PC-9 (cell line): ENCODE measurements at regions not wholly inside any gene's neighbourhood (a gene's known extent, or its start where the extent isn't known, plus 50 kb on each side); places are given as distances from the start of the nearest gene placed in this dataset.
"Not testable (repeated sequence)": the region's sequence is repeated elsewhere in the genome, so short reads cannot be mapped to it uniquely, and the experiment has no call there.

Experiments
- BruUV-seq: library from RNA; stranded (reverse); fragments of 400-500 nt; replicated peaks from 2 replicates; lab custom pipeline; 2021; lab: Mats Ljungman, UMichigan
- CTCF ChIA-PET: fragments of 300-600 bp; sonication (Branson Sonifier 250); formaldehyde crosslinking; loops from one replicate; lab custom pipeline; 2022; ENCODE audit warnings: antibody characterized with exemption; lab: Charles Lee
- POLR2A ChIA-PET: fragments of 300-600 bp; sonication (Branson Sonifier 250); formaldehyde crosslinking; loops from one replicate; lab custom pipeline; 2022; ENCODE audit warnings: antibody characterized with exemption; ENCODE audit not compliant: unreplicated experiment; lab: Charles Lee
- DNase-seq, 2 experiments: peaks; one replicate each; pipeline versions ENCODE4 v3.0.0 to v3.0.0-alpha.2; 2015 to 2022; ENCODE audit warnings: mixed read lengths in 1 of 2
- H2AFZ ChIP-seq: fragments of 200-600 bp; sonication (generic); 2 replicates; pipeline ENCODE4 v1.8.1; 2017; ENCODE audit warnings: antibody characterized with exemption
- H3F3A ChIP-seq: fragments of 200-600 bp; sonication (generic); 2 replicates; pipeline ENCODE4 v1.8.1; 2017; ENCODE audit warnings: antibody characterized with exemption, mild to moderate bottlenecking, low read depth; ENCODE audit not compliant: insufficient read depth
- H3K27ac ChIP-seq: fragments of 200-600 bp; sonication (generic); 2 replicates; pipeline ENCODE4 v1.6.1; 2016; ENCODE audit warnings: mixed run types
- H3K27me3 ChIP-seq: fragments of 200-600 bp; sonication (generic); 2 replicates; pipeline ENCODE4 v1.6.1; 2016; ENCODE audit warnings: low read depth, mixed run types; ENCODE audit not compliant: insufficient read depth
- H3K36me3 ChIP-seq: fragments of 200-600 bp; sonication (generic); 2 replicates; pipeline ENCODE4 v1.6.1; 2016; ENCODE audit warnings: low read depth, mixed run types
- H3K4me1 ChIP-seq: fragments of 200-600 bp; sonication (generic); replicated peaks from 2 replicates; pipeline ENCODE4 v1.6.1; 2016; ENCODE audit warnings: mixed run types; ENCODE audit not compliant: insufficient read depth
- H3K4me2 ChIP-seq: fragments of 200-600 bp; sonication (generic); 2 replicates; pipeline ENCODE4 v1.6.1; 2017; ENCODE audit warnings: mixed run types
- H3K4me3 ChIP-seq: fragments of 200-600 bp; sonication (generic); 2 replicates; pipeline ENCODE4 v1.6.1; 2016; ENCODE audit warnings: mixed run types
- H3K79me2 ChIP-seq: fragments of 200-600 bp; sonication (generic); 2 replicates; pipeline ENCODE4 v1.6.1; 2017; ENCODE audit warnings: low read depth, mixed run types
- H3K9me2 ChIP-seq: fragments of 200-600 bp; sonication (generic); 2 replicates; pipeline ENCODE4 v1.8.1; 2017; ENCODE audit warnings: mild to moderate bottlenecking; ENCODE audit not compliant: insufficient read depth
- H3K9me3 ChIP-seq: fragments of 200-600 bp; sonication (generic); 2 replicates; pipeline ENCODE4 v1.8.1; 2016; ENCODE audit warnings: low read depth; ENCODE audit not compliant: insufficient read depth
- H4K20me1 ChIP-seq: fragments of 200-600 bp; sonication (generic); 2 replicates; pipeline ENCODE4 v1.8.1; 2017; ENCODE audit not compliant: insufficient read depth
- CTCF ChIP-seq: fragments of 200-600 bp; sonication (generic); conservative IDR thresholded peaks from 2 replicates; pipeline ENCODE4 v1.6.1; 2017; ENCODE audit warnings: mixed run types, antibody characterized with exemption, mild to moderate bottlenecking, moderate library complexity
- EZH2 ChIP-seq: fragments of 200-600 bp; sonication (generic); IDR thresholded peaks from 2 replicates; pipeline ENCODE4 v1.8.0; 2017; ENCODE audit warnings: antibody characterized with exemption, low read depth
- intact Hi-C: fragments of 100-400 bp; cut with micrococcal nuclease; formaldehyde crosslinking; loops from one replicate; pipeline ENCODE4 v1.10.0; 2022; ENCODE audit not compliant: unreplicated experiment

DNA sequence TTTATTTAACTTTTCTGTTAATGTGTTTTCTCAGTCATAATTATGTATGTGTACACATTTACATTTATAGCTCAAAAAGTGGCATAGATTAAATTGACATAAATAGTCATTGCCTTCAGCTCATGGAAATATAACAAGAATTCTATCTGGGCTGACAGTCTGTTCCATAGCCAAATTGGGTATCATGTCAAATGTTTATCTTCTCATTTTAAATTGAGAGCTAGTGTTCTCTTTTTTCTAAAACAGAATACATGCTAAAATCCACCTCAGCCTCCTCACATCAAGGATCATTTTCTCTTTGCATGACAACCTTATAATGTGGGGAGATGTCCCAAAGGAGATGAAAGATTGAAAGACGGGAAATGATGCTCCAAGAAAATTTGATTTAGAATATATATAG lies 144.1 kb upstream of the BCHE start:
- H3K9me3 ChIP-seq: no peaks in the 10 kb centered on the region
- no peak overlapping the region for H2AFZ ChIP-seq
- no peaks in the 10 kb centered on the region for H3K4me1 ChIP-seq
- intact Hi-C loops: no loop called here
- ChIA-PET POLR2A (no interaction called here), CTCF (no interaction called here)
- H3K4me3 ChIP-seq: no peak overlapping the region
- H3K4me2 ChIP-seq: no peak overlapping the region
- no peaks in the 10 kb centered on the region for H3K79me2 ChIP-seq
- no peak for DNase-seq
- no peaks in the 10 kb centered on the region for H3K9me2 ChIP-seq
- BruUV-seq: no TSS peak
- H3K27me3 ChIP-seq: no peaks in the 10 kb centered on the region
- H4K20me1 ChIP-seq: no peaks in the 10 kb centered on the region; the same call in 1 of the 2 replicates
- H3K36me3 ChIP-seq: no peaks in the 10 kb centered on the region
- H3F3A ChIP-seq: no peaks in the 10 kb centered on the region
- no peak overlapping the region for H3K27ac ChIP-seq
- TF ChIP-seq CTCF: no peak
- no peak for TF ChIP-seq EZH2

DNA sequence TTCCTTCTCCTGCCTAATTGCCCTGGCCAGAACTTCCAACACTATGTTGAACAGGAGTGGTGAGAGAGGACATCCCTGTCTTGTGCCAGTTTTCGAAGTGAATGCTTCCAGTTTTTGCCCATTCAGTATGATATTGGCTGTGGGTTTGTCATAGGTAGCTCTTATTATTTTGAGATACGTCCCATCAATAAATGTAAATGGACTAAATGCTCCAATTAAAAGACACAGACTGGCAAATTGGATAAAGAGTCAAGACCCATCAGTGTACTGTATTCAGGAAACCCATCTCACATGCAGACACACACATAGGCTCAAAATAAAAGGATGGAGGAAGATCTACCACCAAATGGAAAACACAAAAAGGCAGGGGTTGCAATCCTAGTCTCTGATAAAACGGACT lies 123.6 kb upstream of the BCHE start:
- H2AFZ ChIP-seq, H4K20me1 ChIP-seq, DNase-seq, POLR2A ChIA-PET, H3K9me2 ChIP-seq, BruUV-seq, CTCF ChIA-PET, H3K27ac ChIP-seq, H3K27me3 ChIP-seq, H3K36me3 ChIP-seq, H3K4me2 ChIP-seq, H3K4me1 ChIP-seq, H3K9me3 ChIP-seq, intact Hi-C loops, H3K79me2 ChIP-seq, H3F3A ChIP-seq, H3K4me3 ChIP-seq: not testable (repeated sequence)

- DNase-seq: no peak
- Histone ChIP-seq H3F3A (no peaks in the 10 kb centered on the region), H4K20me1 (no peaks in the 10 kb centered on the region), H3K27ac (no peak overlapping the region), H3K36me3 (no peaks in the 10 kb centered on the region), H3K4me1 (no peaks in the 10 kb centered on the region), H3K4me3 (no peak overlapping the region), H3K27me3 (no peaks in the 10 kb centered on the region), H2AFZ (no peak overlapping the region), H3K9me2 (0 out of 2 replicates have a peak, but pooled peaks cover 5% of the 10 kb centered on the region), H3K9me3 (no peaks in the 10 kb centered on the region), H3K79me2 (no peaks in the 10 kb centered on the region), H3K4me2 (no peak overlapping the region)
- TF ChIP-seq EZH2 (no peak), CTCF (no peak)
- CTCF ChIA-PET: no interaction called here
- POLR2A ChIA-PET: no interaction called here
- no TSS peak for BruUV-seq
- intact Hi-C loops: no loop called here
Observed at GRCh38 chr3:165954171-165954570, 116.9 kb upstream of the BCHE start.

- intact Hi-C loops: no loop called here
- BruUV-seq: no TSS peak
- Histone ChIP-seq H3K4me3 (no peak overlapping the region), H3K4me2 (no peak overlapping the region), H3K27me3 (no peaks in the 10 kb centered on the region), H4K20me1 (no peaks in the 10 kb centered on the region; the same call in 1 of the 2 replicates), H3K79me2 (no peaks in the 10 kb centered on the region), H3F3A (no peaks in the 10 kb centered on the region), H3K4me1 (no peaks in the 10 kb centered on the region), H3K36me3 (no peaks in the 10 kb centered on the region), H3K9me2 (no peaks in the 10 kb centered on the region), H2AFZ (no peak overlapping the region), H3K27ac (no peak overlapping the region), H3K9me3 (no peaks in the 10 kb centered on the region)
- ChIA-PET CTCF (no interaction called here), POLR2A (no interaction called here)
- no peak for TF ChIP-seq EZH2
- no peak for TF ChIP-seq CTCF
- DNase-seq: no peak
Observed at GRCh38 chr3:165946360-165946759, 109.1 kb upstream of the BCHE start.
